HepG2 (cell line): ENCODE measurements at regions not wholly inside any gene's neighbourhood (a gene's known extent, or its start where the extent isn't known, plus 50 kb on each side); places are given as distances from the start of the nearest gene placed in this dataset.

Source experiments
- TAF1 ChIP-seq: sonication (generic); formaldehyde crosslinking; IDR thresholded peaks from 2 replicates; pipeline ENCODE4 v1.4.0; 2020; ENCODE audit warnings: missing genetic modification reagents
- ZNF121 ChIP-seq: sonication (generic); formaldehyde crosslinking; IDR thresholded peaks from 2 replicates; pipeline ENCODE4 v1.5.0; 2020; ENCODE audit warnings: mild to moderate bottlenecking, missing genetic modification reagents
- ZNF775 ChIP-seq: sonication (generic); formaldehyde crosslinking; IDR thresholded peaks from 2 replicates; pipeline ENCODE4 v1.4.0; 2020; ENCODE audit warnings: missing genetic modification reagents, mild to moderate bottlenecking, moderate library complexity, borderline replicate concordance
- ZZZ3 ChIP-seq: sonication (generic); formaldehyde crosslinking; IDR thresholded peaks from 2 replicates; pipeline ENCODE4 v1.4.0; 2020; ENCODE audit warnings: missing genetic modification reagents, mild to moderate bottlenecking, borderline replicate concordance

- TF ChIP-seq ZZZ3, result no peak
- TF ChIP-seq TAF1 (CRISPR knock-in tag), result no peak
- TF ChIP-seq ZNF775, result no peak
- no peak for TF ChIP-seq ZNF121
Observed at GRCh38 chr18:1710114-1710513, 805.4 kb downstream of the ADCYAP1 start.
